Skeletal muscle tissue (tissue), 3 donors: ENCODE measurements at regions not wholly inside any gene's neighbourhood (a gene's known extent, or its start where the extent isn't known, plus 50 kb on each side); places are given as distances from the start of the nearest gene placed in this dataset.

Experiments
- H3K27ac ChIP-seq: one replicate; pipeline ENCODE4 v1.7.0; 2013; ENCODE audit warnings: mild to moderate bottlenecking, low read depth, low read length, inconsistent platforms
- H3K27me3 ChIP-seq, 3 donors: one replicate each; pipeline ENCODE4 v1.7.0; 2013; ENCODE audit warnings: low read length in 3 of 3; ENCODE audit not compliant: control insufficient read depth in 3 of 3, insufficient read depth in 3 of 3
- H3K36me3 ChIP-seq, 3 donors: one replicate each; pipeline ENCODE4 v1.7.0; 2013; ENCODE audit warnings: low read length in 3 of 3; ENCODE audit not compliant: control insufficient read depth in 3 of 3, insufficient read depth in 3 of 3
- H3K4me1 ChIP-seq, 3 donors: one replicate each; pipeline ENCODE4 v1.7.0; 2013; ENCODE audit warnings: low read length in 3 of 3, mild to moderate bottlenecking in 3 of 3; ENCODE audit not compliant: control insufficient read depth in 3 of 3, insufficient read depth in 3 of 3
- H3K4me3 ChIP-seq, 3 donors: one replicate each; pipeline ENCODE4 v1.7.0; 2013; ENCODE audit warnings: low read length in 3 of 3
- H3K9ac ChIP-seq, 3 donors: one replicate each; pipeline ENCODE4 v1.7.0; 2013; ENCODE audit warnings: low read length in 3 of 3, mild to moderate bottlenecking in 3 of 3, moderate library complexity in 2 of 3, low read depth in 1 of 3
- H3K9me3 ChIP-seq, 3 donors: one replicate each; pipeline ENCODE4 v1.7.0; 2013; ENCODE audit warnings: low read length in 3 of 3; ENCODE audit not compliant: control insufficient read depth in 3 of 3
- donor health status: Osteomylitis.

DNA sequence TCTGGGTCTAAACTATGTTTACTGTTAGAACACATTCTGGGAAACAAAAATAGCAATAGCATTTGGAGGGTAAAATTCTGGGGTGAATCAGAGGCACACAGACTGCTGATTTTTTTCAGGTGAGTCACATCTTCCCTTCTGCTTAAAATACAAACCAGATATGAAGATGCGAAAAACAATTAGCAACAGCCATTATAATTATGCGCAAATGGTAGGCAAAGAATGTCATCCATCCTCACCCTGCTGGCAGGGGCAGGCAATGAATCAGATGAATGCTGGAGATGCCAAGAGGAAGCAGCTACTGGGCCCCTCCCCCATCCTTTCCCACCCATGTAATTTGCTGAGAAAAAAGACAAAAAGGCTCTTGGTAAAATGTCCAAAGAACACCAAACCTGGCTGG lies 282.9 kb downstream of the KLF5 start:
- H3K27ac ChIP-seq = no peak overlapping the region
- no peaks in the 10 kb centered on the region for H3K27me3 ChIP-seq
- no peak overlapping the region for H3K9ac ChIP-seq
- H3K9me3 ChIP-seq = no peaks in the 10 kb centered on the region
- no peak overlapping the region for H3K4me3 ChIP-seq
- no peaks in the 10 kb centered on the region for H3K36me3 ChIP-seq
- no peaks in the 10 kb centered on the region for H3K4me1 ChIP-seq

DNA sequence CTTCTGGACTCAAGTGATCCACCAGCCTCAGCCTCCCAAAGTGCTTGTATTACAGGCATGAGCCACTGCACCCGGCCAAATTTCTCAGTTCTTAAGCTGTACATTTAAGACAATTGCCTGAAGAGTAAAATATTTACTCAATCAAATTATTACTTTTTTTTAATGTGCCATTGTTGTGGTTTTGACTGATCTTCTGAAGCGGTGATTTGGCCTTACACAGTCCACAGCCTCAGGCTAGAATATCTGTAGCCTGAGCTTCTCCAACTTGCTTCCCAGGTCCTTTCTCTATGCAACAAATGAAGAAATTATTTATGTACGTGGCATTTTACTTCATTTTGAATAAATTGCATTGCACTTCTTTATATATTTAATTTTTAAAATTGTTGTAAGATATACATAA lies 281.3 kb downstream of the KLF5 start:
- Histone ChIP-seq H3K4me3 (no peak overlapping the region), H3K9ac (no peak overlapping the region), H3K4me1 (no peaks in the 10 kb centered on the region), H3K27ac (no peak overlapping the region), H3K27me3 (no peaks in the 10 kb centered on the region), H3K9me3 (no peaks in the 10 kb centered on the region), H3K36me3 (no peaks in the 10 kb centered on the region)

DNA sequence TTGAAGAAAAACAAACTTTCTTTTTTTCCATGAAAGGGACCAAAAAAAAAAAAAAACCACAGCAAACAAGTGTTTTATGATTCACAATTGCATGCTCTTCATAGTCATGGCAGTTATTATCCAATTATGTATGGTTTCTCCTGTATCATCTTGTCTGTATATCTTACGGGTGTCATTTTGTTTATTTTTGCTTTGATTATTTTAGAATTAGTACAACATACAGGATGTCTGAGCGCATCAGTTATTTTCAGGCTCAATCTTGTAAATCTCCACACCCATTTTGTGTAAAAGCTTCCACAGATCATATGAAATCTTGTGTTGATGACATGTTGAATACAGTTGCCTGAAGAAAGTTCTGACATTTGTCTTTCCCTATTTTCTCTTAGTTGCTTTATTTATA lies 280.3 kb downstream of the KLF5 start:
- no peak overlapping the region for H3K4me3 ChIP-seq
- no peaks in the 10 kb centered on the region for H3K36me3 ChIP-seq
- H3K27me3 ChIP-seq = no peaks in the 10 kb centered on the region
- no peak overlapping the region for H3K27ac ChIP-seq
- no peaks in the 10 kb centered on the region for H3K9me3 ChIP-seq
- H3K4me1 ChIP-seq = no peaks in the 10 kb centered on the region
- no peak overlapping the region for H3K9ac ChIP-seq

DNA sequence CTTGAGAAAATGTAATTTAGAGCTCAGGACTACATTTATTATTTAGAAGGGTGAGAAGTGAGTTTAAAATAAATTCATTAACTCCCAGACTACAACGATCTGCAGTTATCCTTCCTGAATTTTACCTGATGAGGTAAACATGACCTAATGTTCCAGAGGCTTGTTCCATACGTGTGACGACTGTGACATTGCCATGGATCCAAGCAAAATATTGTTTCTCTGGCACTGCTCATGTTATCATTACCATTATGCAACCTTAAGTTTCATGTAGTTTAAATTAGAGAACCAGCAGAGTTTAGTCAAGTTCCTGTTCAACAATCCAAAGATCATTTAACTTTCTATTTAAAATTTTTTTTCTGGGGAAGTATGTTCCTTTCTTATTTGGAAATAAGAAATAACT lies 279.6 kb downstream of the KLF5 start:
- H3K9ac ChIP-seq = no peak overlapping the region
- no peaks in the 10 kb centered on the region for H3K4me1 ChIP-seq
- no peak overlapping the region for H3K4me3 ChIP-seq
- no peaks in the 10 kb centered on the region for H3K9me3 ChIP-seq
- H3K27ac ChIP-seq = no peak overlapping the region
- no peaks in the 10 kb centered on the region for H3K27me3 ChIP-seq
- no peaks in the 10 kb centered on the region for H3K36me3 ChIP-seq

GRCh38 chr13:73337532-73337931 lies 278.7 kb downstream of the KLF5 start:
- H3K27ac ChIP-seq = no peak overlapping the region
- H3K36me3 ChIP-seq = no peaks in the 10 kb centered on the region
- H3K9ac ChIP-seq = no peak overlapping the region
- H3K4me3 ChIP-seq = no peak overlapping the region
- H3K4me1 ChIP-seq = no peaks in the 10 kb centered on the region
- no peaks in the 10 kb centered on the region for H3K9me3 ChIP-seq
- H3K27me3 ChIP-seq = no peaks in the 10 kb centered on the region

- Histone ChIP-seq H3K9me3 (no peaks in the 10 kb centered on the region), H3K27ac (no peak overlapping the region), H3K4me3 (no peak overlapping the region), H3K9ac (no peak overlapping the region), H3K4me1 (no peaks in the 10 kb centered on the region), H3K27me3 (no peaks in the 10 kb centered on the region), H3K36me3 (no peaks in the 10 kb centered on the region)
Observed at GRCh38 chr13:73336773-73337172, 278.0 kb downstream of the KLF5 start.

DNA sequence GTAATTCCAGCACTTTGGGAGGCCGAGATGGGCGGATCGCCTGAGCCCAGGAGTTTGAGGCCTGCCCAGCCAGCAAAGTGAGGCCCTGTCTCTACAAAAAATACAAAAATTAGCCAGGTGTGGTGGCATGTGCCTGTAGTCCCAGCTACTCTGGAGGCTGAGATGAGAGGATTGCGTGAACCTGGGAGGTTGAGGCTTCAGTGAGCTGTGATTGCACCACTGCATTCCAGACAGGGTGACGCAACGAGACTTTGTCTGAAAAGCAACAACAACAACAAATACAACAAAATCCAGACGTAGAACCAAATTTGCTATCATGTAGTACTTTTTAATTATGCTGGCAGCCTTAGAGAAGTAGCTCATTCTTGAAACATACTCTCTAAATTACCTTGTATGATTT lies 277.1 kb downstream of the KLF5 start:
- H3K4me3 ChIP-seq = no peak overlapping the region
- no peak overlapping the region for H3K27ac ChIP-seq
- H3K36me3 ChIP-seq = no peaks in the 10 kb centered on the region
- no peaks in the 10 kb centered on the region for H3K4me1 ChIP-seq
- H3K9ac ChIP-seq = no peak overlapping the region
- H3K9me3 ChIP-seq = no peaks in the 10 kb centered on the region
- H3K27me3 ChIP-seq = no peaks in the 10 kb centered on the region

- Histone ChIP-seq H3K36me3 (no peaks in the 10 kb centered on the region), H3K9ac (no peak overlapping the region), H3K4me1 (no peaks in the 10 kb centered on the region), H3K27ac (no peak overlapping the region), H3K9me3 (no peaks in the 10 kb centered on the region), H3K4me3 (no peak overlapping the region), H3K27me3 (no peaks in the 10 kb centered on the region)
Observed at GRCh38 chr13:73335210-73335609, 276.4 kb downstream of the KLF5 start.

- H3K36me3 ChIP-seq = no peaks in the 10 kb centered on the region
- no peak overlapping the region for H3K9ac ChIP-seq
- H3K27me3 ChIP-seq = no peaks in the 10 kb centered on the region
- H3K27ac ChIP-seq = no peak overlapping the region
- H3K9me3 ChIP-seq = no peaks in the 10 kb centered on the region
- H3K4me1 ChIP-seq = no peaks in the 10 kb centered on the region
- H3K4me3 ChIP-seq = no peak overlapping the region
Observed at GRCh38 chr13:73334445-73334844, 275.6 kb downstream of the KLF5 start.

DNA sequence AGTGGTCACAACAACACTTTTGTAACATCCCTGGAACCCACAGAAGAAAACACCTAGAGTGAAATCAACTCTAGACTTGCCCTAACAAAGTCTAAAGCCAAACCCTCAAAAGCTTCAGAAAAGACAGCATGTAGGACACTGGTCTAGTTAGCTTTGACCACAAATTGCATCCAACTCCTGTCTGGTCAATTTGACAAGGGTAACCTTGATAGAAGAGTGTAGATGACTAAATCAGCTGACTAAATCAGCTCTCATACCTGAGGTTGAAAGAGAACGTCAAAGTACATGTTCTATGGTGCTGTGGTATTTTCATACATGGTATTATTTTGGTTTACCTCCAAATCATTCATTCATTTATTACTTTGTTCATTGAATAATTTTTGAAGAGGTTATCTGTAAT lies 272.8 kb downstream of the KLF5 start:
- Histone ChIP-seq H3K36me3 (no peaks in the 10 kb centered on the region), H3K4me1 (no peaks in the 10 kb centered on the region), H3K27ac (no peak overlapping the region), H3K9ac (no peak overlapping the region), H3K9me3 (no peaks in the 10 kb centered on the region), H3K4me3 (no peak overlapping the region), H3K27me3 (no peaks in the 10 kb centered on the region)

DNA sequence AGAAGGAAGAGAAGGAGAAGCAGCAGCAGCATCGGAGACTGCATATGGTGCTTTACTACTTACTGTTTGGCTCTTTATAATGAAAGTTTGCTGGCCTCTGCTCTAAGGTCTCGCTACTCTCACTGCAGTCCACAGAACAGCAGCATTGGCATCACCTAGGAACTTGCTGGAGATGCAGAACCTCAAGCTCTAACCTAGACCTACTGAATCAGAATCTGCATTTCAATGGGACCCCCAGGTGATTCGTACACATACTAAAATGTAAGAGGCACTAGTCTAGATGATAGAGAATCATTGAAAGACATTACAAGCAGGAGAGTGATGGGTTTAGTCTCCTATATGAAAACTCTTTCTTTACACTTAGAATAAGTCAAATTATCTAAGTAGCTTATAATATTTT lies 270.6 kb downstream of the KLF5 start:
- no peak overlapping the region for H3K27ac ChIP-seq
- H3K9ac ChIP-seq = no peak overlapping the region
- no peaks in the 10 kb centered on the region for H3K9me3 ChIP-seq
- H3K4me3 ChIP-seq = no peak overlapping the region
- H3K4me1 ChIP-seq = no peaks in the 10 kb centered on the region
- no peaks in the 10 kb centered on the region for H3K36me3 ChIP-seq
- no peaks in the 10 kb centered on the region for H3K27me3 ChIP-seq
